ENCODE measurements at regions not wholly inside any gene's neighbourhood (a gene's known extent, or its start where the extent isn't known, plus 50 kb on each side); places are given as distances from the start of the nearest gene placed in this dataset.

DNA sequence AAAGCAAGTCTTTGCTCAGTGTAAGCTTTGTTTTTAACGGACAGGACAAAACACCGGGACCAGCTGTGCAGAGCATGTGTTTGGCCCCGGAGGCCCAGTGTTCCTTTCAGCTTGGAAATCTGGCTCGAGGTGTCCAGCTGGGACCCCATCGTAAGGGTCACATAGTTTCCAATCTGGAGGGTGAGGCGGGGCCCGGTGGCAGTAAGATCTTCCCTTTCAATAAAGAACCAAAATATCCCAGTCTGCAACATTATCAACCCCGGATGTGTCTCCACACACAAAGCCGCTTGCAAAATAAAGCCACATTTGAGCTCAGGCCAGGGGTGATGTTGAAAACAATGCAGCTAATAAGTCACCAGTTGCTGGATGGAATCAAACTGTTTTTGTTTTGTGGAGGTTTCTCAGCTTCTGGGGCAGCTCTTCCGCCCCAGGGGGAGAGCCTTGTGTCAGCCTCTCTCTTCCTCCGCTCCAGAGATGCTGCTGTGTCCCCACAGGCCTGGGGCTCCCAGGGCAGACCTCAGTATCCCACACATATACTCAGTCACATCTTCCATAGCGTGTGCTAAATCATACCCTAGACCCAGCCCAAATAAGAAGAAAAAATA, 138.6 kb upstream of the GLI2 start:
- no peak for DNase-seq

DNA sequence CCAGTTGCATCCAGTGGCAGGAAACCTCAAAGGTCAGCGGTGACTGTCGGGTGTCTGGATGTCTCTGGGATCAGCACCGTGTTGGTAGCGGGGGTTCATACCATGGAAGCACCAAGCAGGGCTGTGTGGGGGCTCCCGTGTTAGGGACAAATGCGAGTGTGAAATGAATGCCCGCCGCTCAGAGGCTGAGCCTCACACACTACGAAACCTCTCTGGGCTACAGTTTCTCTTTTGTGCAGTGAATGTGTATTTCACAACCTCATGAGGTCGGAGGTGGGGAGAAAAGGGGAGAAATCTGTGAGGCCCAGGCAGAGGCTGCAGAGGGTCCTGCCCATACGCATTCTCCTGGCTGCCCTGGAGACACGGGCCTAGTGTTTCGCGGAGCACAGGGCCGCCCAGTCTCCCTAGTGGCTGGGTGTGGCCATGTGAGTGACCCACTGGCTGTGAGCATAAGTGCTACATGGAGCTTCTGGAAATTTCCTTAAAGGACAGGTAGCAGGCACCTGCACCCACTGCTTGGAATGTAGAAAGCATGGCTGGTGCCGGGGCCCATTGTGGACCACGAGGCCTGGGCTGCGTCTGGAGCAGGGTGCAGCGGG, 138.0 kb upstream of the GLI2 start:
- DNase-seq, result no peak

DNA sequence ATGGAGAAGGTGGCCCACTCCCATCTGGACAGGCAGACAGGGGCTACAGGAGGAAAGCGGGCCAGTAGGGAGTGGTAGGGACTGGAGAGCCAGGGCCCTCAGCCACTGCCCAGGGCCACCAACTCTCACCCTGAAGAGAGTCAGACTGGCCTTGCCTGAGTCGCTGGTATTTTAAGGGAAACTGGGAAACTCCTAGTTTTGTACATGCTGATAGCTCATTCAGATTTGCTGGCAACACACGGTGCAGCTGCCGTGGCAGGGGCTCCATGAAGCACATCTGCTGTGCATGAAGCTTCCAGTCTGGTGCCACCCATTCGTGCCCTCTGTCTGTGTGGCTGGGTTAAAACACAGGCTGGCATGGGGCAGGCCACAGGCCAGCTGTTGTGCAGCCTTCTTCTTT, 137.3 kb upstream of the GLI2 start:
- no peak for DNase-seq

DNA sequence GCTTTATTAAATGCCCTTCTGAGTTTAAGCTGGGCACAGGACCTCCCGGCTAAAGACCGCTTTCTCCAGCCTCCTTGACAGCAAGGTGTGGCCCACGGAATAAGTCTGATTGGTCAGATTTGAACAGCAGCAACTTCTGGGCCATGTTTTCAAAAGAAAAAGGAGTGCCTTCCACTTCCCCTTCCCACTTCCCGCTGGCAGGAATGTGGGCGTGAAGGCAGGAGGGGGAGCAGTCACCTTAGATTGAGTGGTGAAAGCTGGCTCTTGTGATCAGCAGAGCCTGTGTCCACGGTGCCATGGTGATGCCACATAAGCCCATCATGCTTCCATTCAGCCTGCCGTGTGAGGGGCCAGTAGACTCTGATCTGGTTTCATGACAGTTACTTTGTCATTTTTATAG, 136.6 kb upstream of the GLI2 start:
- no peak for DNase-seq

DNA sequence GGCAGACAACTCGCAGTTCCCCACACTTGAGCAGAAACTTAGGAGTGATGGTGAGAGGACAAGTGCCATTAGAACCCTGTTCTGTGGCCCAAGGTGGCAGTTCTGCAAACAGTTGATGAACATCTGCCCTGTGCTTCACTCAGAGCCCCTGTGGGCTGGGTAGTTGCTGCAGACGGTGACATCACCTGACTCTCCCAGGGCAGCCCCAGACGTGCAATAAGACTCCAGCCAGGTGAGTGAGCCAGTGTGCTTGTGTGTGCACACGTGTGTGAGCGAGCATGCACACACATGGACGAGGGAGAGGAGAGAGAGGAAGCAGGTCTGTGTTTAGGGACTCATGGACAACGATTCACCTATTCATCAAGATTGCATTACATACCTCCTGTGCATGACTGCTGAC, 136.0 kb upstream of the GLI2 start:
- no peak for DNase-seq

DNA sequence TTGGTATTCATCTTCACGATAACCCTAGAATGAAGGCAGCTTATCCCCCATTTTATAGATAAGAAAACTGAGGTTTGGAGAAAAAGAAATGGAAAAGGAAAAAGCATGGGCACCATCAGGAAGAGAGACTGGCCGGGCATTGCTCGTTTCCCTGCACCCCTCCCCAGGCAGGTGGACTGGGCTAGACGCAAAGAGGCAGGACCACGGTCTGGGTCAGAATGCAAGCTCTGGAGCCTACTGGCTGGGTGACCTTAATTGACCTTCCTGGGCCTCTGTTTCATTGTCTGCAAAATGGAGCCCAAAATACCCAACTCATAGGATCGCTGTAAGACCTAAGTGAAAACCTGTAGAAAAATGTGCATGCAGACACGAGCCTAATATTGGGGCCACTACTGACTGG, 135.3 kb upstream of the GLI2 start:
- no peak for DNase-seq

DNA sequence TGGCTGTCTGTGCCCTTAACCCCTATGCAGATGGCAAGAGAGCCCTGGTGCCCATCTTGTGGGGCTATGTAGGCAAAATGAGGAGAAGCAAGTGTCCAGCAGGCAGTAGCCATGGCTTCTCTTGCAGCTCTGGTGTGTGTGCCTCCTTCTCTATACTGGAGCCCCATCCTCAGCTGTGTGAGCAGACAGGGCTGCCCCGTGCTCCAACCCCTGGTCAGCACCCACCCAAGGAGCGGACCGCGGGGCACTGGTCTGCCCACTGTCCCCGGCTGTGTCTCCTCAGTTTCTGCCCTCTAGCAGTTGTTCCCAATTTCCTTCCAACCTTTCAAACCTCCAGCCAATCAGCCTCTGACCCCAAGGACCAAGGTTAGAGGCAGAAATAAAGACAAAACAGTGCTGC, 134.9 kb upstream of the GLI2 start:
- no peak for DNase-seq

DNA sequence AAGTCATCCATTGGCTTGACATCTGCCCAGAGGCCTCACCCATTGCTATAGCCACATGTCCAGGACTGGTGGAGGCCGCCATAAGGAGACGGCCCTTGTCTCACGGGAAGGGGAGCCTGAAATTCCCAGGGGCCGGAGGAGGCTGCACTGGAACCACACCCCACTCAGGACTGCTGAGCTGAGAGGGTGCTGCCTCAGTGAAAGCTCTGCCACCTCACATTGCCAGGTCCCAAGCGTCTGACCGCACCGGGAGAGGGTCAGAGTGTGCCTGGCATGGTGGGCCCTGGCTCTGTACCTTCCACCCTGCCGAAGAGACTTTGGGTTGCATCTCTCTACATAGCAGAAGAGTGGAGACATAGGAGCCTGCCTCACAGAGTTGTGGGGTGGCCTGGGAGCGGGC, 134.1 kb upstream of the GLI2 start:
- no peak for DNase-seq

DNA sequence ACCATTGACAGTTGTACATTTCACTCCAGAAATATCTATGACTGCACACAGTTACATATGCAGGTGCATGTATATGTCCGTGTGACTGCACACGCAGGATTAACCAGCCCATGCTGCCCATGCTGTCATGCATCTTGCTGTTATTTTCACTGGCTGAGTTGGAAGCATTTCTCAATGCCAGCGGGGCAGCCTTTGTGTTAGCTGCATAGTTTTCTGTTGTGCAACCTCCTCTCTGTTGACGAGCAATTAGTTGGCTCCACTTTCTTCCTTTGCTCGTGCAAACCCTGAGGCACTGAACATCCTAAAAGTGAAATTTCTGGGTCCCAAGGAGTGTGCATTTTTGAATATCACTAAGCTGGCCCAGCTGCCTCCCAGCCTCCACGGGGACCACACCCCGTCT, 133.4 kb upstream of the GLI2 start:
- no peak for DNase-seq

DNA sequence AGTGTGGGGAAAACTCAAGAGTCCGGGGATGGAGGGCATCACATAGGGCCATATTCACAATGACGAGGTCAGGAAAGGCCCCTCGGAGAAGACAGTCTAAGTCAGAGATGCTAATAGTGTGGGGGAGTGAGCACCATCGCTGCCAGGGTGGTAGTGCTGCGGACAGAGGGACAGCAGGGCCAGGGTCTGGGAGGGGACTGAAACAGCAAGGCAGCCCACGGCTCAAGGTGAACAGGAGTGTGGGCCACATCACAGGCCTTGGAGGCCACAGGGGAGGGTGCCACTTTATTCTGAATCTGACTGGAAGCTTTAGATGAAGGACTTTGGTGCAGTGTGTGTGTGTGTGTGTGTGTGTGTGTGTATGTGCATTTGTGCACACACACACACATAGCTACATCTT, 130.9 kb upstream of the GLI2 start:
- DNase-seq, result no peak

DNA sequence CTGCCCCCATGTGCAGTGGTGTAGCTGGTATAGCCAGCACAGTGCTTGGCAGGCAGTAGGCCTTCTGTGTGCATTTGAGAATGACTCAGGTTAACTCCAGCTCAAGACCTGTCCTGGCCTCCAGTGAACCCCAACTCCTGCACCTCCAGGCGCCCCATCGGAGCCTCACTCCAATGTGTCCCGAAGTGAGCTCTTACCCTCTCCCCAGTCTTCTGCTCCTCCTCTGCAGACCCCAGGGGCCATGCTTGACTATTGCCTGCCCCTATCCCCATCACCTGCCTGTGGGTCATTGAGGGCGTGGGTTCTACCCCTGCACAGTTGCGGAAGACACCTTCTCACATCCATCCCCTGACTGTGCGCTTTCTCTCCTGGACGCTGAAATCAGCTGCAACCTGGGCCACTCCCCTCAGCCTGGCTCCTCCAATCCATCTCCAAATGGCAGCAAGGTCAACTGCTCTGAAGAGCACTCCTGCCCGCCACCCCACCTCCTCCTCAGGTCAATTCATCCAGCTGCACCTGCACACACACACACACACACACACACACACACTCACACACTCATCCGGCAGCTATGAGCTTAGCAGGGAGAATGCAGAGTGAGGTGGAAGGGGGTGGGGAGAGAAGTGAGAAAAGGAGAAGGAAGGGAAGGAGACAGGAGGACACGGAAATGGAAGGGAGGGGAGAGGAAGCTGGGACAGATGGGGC, 130.3 kb upstream of the GLI2 start:
- no peak for DNase-seq

DNA sequence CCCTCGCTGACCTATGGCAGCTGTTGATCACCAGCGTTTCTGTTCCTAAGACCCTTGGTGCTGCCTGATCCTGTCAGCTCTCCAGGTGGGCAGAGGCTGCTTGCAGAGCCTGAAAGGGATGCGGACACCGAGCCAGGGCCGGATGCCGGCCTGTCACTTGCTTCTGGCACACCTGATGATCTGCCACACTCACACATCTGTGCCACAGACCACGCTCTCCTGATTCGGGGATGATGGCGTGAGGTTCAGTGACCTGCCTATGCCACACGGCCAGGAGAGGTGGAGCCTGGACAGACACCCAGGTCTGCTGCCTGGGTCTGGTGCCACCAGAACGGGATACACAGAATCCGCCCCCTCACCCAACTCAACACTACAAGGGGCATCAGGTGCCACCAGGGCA, 129.4 kb upstream of the GLI2 start:
- no peak for DNase-seq

DNA sequence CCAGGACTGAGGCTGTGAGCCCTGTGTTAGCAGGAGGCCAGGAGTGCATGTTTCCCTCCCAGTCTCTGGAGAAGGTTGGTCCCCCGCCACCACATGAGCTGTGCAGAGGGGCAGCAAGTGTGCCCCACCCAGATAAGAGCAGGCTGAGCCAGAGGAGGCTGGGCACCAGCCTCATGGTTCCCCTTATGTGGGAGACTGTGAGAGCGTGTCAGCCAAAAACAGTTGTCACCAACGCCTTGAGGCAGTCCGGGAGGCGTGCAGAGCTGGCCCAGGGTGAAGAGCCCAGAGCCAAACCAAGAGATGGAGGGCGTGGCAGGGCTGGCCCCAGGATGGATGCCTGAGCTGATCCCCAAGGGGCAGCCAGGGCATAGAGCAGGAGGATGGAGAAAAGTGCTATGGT, 128.7 kb upstream of the GLI2 start:
- DNase-seq, result no peak

DNA sequence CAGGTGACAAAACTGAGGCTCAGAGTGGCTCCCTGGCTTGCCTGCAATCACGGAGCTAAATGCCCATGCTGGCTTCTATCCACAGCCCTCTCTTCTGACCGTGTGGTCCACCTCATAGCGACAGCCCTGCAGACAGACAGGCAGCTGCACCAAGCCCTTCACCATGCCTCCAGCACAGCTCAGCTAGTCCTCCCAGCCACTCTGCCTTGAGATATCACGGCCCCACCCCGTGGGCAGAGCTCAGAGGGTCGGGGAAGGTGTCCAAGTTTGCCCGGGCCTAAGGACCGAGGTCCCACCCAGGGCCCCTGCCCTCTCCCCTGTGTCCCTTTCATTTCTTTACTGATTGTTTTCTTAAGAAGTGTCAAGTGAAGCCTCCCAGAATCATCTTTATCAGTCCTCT, 128.2 kb upstream of the GLI2 start:
- DNase-seq, result no peak

DNA sequence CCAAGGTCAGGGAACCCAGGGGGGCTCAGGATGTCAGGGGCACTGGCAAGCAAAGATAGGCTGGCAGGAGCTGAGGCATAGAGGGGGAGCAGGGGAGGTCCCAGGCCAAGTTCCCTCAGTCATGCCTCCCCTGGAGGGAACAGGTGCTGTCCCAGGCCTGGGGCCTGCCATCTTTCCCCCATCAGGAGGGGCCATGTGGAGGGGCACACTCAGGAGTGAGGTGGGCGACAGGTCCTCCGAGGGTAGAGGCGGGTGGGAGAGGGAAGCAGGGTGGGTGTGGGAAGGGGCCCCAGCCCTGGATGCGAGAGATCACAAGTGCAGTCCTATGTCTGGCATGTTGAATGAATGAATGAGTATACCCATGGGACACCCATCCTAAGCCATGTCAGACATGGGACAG, 127.7 kb upstream of the GLI2 start:
- no peak for DNase-seq

DNA sequence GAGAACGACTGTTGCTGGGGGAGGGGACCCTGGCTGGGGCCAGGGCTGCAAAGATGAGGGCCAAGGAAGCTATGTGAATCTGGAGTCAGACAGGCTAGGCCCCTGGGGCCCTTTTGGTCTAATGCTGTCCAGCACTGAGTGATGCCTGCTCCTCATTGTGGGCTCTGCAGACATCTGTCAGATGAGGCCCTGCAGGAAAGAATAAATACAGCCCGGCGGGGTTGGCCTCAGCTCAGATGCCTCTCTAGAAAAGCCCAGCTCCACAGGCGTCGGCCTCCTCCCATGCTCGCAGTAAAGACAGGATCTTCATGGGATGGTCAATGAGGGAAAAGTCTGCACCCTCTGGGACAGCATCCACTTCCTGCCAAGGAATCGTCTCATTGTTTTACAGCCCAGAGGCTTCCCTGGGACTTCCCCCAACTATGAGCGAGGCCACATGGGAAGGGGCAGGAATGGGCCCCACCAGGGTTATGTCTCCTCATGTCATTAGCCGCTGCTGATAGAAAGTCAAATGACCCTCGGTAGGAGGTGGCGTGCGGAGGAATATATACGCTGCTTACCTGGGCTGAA, 125.8 kb upstream of the GLI2 start:
- DNase-seq, result no peak

DNA sequence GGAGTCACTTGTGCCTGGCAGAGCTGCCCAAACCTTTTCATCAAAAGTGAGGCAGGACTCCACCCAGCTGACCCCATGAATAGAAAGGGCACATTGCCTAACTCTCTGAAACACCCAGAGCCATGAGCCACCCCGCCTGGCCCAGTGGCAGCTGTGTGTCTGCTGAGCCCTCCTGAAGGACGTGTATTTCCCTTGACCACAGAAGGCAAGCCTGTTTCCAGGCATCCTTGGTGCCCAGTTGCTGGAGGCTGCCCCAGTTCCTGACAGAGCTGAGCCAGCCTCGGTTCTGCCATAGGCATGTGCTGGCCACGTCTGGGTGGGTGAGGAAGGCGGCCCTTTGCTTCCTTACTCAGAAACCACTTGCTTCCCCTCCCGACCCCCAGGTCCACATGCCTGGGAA, 124.7 kb upstream of the GLI2 start:
- no peak for DNase-seq

DNA sequence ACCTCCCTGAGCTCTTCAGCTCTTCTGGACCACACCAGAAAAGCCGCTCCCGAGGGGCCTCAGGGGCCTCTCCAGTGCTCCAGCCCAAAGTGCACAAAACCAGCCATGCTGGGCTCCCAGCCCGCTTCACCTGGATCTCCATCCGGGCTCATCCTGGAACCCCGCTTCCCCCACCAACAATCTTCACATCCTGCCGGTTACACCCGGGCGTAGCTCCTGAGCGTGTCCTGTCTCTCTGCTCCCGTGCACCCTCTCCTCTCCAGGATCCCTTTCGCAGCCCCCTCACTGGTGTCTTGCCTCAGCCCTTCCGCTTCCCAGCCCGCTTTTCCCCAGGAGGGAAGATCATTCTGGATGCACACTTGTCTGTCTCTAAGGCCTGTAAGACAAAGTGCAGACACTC, 123.7 kb upstream of the GLI2 start:
- DNase-seq, result no peak

DNA sequence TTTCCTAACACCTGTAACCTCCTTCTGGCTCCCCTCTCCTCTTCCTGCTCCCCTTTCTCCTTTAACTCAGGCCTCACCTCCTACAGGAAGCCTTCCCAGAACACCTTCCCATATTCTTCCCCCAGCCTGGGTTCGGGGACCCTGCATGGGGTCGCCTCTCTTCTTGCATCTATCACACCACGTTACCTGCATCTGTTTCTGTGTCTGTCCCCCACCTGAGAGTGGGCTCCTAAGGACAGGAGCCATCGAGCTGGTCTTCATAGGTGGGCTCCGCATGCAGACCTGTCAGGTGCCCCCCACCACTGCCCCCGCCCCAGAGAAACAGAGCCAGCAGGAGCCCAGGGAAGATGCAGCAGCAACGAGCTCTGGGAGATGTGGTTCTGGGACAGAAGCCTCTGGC, 123.2 kb upstream of the GLI2 start:
- DNase-seq, result no peak

DNA sequence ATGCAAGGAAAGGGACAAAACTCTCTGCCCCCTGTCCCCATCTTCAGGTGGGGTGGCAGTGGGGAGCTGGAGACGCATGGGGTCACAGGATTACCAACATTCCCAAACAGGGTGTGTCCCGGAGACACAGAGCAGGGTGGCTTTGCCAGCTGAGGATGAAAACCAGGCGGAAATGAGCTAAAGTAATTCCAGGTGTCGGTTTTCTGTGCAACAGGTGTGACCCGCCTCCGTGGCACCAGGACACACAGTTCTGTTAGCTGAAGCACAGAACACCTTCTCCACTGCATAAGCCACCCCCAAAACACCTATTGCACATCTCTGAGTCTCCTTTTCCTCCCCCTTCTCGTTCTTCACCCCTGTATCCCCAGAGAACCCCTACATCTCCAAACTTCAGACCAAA, 122.7 kb upstream of the GLI2 start:
- DNase-seq, result no peak

DNA sequence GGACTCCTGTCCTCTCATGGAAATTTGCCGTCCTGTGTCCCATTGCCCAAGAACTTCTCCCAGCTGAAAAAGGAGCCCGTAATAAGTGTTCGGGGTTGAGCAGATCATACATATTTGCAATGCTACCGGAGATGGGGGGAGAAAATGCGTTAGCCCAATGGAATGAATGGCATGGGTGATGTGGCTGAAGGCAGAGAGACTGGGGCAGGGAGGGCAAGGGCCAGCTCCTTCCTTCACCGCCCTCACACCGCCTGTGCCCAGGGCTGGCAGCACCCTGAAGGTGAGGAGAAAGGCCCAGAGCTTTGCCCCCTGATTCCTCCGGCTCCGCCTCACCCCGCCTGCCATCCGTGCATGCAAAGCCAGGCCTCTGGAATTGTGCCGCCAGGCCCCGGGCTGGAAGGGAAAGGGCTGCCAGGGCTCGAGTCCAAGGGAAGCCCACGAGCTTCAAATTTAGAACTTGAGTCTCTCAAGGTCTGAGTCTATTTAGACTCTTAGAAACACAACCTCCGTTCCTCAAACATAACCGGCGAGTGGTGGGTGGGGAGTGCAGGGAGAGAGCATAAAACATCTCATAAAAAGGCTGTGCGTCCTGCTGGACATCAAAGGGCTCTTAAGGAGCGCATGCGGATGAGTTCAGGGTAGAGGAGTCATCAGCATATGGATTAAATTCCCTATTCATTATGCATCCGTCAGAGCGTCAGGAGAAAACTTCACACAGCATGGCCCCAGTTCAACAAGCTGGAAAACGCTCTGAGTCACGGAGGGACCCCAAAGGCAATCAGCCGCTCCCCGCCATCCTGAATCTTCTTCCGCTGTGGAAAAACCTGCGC, 121.7 kb upstream of the GLI2 start:
- DNase-seq, result no peak

DNA sequence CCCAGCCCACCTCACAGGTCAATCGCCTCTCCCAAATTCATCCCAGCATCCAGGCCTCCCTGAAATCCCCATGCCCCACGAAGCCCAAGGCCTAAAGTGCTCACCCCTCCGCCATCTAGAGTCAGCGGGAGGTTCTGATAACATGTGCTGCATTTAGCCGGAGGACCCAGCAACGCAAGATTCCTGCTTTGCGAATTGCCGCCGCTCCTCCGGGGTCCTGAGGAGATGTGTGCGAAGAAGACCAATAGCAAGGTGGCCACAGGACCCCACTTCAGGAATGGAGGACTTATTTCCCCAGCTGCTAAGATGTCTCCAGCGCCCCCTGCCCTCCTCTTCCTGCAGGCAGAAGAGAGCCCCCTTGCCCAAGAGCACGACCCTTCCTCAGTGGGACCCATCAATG, 120.8 kb upstream of the GLI2 start:
- no peak for DNase-seq

DNA sequence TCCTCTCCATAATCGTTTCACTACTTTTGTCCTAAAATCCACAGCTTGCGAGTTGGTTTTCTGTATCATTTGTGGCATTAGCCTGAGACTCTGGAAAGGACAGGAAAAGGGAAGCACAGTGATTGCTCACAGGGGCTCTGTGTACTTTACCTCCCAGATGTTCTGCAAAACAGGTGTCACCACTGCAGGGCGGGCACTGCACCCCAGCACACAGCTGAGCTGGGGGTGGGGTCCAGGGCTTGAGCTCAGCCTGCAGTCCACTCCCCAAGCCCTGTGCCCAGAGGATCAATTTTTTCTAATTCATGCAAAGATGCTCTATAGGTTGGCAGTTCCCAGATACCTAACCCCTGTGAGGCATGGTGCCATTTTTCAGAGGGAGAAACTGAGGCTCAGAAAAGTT, 119.4 kb upstream of the GLI2 start:
- DNase-seq, result no peak

DNA sequence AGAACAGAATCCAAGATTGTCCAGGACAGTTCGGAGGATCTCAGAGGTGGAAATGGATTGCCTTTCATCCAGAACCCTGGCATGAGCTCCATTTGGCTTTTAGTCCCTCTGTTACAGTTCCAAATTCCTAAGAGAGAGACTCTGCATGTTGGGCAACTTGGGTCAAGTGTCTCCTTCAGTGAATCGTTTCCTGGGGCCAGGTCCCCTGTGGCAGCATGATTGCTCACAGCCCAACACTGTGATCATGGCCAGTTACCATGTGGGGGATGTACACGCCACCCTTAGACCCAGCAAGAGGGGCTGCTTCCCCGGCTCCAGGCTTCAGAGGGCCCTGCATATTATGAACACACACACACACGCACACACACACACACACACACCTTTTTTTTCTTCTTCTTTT, 118.6 kb upstream of the GLI2 start:
- DNase-seq, result no peak

Measured in NCI-H2227 treated with DMSO at 0.1 percent for 48 hours (cell line).